ENCODE measurements at regions not wholly inside any gene's neighbourhood (a gene's known extent, or its start where the extent isn't known, plus 50 kb on each side); places are given as distances from the start of the nearest gene placed in this dataset.
A peak's percentile ranks its signal among the peaks of the same experiment; 100 is the strongest.

DNA sequence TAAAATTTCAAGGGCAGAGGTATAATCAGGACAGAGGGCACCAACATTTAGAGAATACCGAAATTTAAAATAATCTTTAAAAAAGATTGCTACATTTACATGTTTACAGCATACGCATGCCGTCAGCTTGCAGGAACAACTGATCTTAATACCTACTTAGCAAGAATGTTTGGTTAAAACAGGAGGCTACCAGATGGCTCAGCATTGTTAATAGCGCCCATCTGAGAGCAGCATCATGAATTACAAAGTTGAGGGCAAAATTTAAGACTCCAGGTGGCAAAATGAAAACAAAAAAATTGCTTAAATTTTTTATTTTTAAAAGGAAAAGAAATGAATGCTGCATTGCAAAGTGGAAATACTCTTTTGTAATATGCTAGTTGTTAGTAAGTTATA lies 241.3 kb downstream of the C4orf33 start:
- Histone ChIP-seq H3K9me3 (ENCODE audit: control insufficient read depth in 2 of 2, low read length in 2 of 2) (no peaks in the 10 kb centered on the region), H3K27ac (ENCODE audit: insufficient read depth, low read length, poor library complexity, severe bottlenecking) (no peak overlapping the region), H3K36me3 (ENCODE audit: control insufficient read depth, insufficient read depth, low read length) (no peaks in the 10 kb centered on the region), H3K27me3 (ENCODE audit: control insufficient read depth, insufficient read depth, low read length) (no peaks in the 10 kb centered on the region), H3K4me1 (ENCODE audit: control insufficient read depth, insufficient read depth, low read length, poor library complexity, severe bottlenecking) (no peaks in the 10 kb centered on the region), H3K4me3 (ENCODE audit: low read depth, low read length) (no peak overlapping the region)
- Mint-ChIP-seq H3K4me3 (no peak overlapping the region), H3K36me3 (no peaks in the 10 kb centered on the region), H3K27ac (no peak overlapping the region), H3K9me3 (peaks cover 0 to 4% (median 0%) of the 10 kb centered on the region in 7 donors), H3K4me1 (no peaks in the 10 kb centered on the region), H3K27me3 (no peaks in the 10 kb centered on the region)
- DNase-seq: no peak
- ATAC-seq (ENCODE audit: low read depth in 2 of 2): no peak

DNA sequence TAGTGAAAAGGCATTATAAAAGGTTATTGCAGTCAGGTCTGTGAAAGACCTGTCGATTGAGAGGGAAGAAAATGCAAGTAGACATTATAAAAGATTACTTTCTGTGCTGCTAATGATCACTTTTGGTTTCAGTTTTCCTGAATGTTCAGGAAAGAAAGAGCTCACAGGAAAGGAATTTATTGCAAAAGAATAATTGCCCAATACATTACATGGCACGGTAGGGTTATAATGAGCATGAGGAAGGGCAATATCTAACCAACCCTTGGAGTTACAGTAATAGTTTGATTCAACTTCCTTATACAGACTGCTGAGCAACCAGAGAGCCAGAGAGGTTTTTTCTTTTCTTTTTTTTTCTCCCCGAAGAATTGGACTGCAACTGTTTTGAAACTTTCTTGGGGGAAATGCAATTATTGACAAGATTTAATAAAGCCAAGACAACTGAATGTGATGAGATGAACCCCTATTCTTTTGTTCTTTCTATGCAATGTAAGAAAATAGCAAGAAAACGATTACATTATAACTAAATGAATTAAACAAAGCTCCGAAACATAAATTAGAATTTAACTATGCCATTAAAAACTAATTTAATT lies 247.0 kb downstream of the C4orf33 start:
- Histone ChIP-seq H3K36me3 (ENCODE audit: control insufficient read depth, insufficient read depth, low read length) (no peaks in the 10 kb centered on the region), H3K27me3 (ENCODE audit: control insufficient read depth, insufficient read depth, low read length) (no peaks in the 10 kb centered on the region), H3K4me3 (ENCODE audit: low read depth, low read length) (no peak overlapping the region), H3K27ac (ENCODE audit: insufficient read depth, low read length, poor library complexity, severe bottlenecking) (no peak overlapping the region), H3K9me3 (ENCODE audit: control insufficient read depth in 2 of 2, low read length in 2 of 2) (no peaks in the 10 kb centered on the region), H3K4me1 (ENCODE audit: control insufficient read depth, insufficient read depth, low read length, poor library complexity, severe bottlenecking) (no peaks in the 10 kb centered on the region)
- Mint-ChIP-seq H3K4me1 (no peaks in the 10 kb centered on the region), H3K9me3 (peaks cover 0 to 4% (median 0%) of the 10 kb centered on the region in 7 donors), H3K27me3 (peaks cover 4% of the 10 kb centered on the region), H3K4me3 (no peak overlapping the region), H3K36me3 (no peaks in the 10 kb centered on the region), H3K27ac (no peak overlapping the region)
- DNase-seq: no peak
- no peak for ATAC-seq (ENCODE audit: low read depth in 2 of 2)

DNA sequence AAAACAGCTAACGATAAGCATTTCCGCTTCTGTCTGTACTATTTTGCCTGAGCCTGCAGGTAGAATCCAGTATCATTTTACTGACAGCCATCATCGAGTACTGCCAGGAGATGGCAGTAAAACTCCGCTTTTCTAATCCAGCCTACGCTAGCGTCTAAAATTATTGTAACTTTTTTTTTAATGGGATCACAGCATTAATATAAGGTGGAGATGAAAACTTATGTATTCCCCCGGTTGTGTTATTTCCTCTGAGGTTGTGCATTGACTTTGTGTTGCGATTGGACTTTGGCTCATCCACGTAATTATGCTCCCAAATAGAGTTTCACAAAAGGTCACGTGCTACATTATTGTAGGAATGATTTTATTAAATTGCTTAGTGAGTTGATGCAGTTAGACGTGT lies 248.1 kb downstream of the C4orf33 start:
- peaks cover 4% of the 10 kb centered on the region for H3K27me3 Mint-ChIP-seq

DNA sequence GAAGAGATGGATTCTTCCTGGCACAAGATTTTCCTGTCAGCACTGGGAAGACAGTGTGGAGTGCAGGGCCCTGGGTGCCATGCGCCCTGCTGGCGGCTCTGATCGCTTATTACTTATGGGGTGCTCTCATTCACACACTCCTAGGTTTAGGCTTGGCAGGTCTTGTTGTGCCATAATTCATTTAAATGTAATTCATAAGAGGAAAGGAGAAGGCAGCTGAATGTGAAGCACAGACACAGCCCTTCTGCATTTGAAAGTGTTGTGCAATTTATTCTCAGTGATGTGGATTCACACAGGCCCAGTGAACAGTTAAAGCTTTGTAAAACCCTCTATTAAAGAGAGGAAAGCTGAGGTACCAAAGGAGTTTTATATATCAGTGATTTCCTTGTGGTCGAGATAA lies 249.7 kb downstream of the C4orf33 start:
- peaks cover 4% of the 10 kb centered on the region for H3K27me3 Mint-ChIP-seq
- ATAC-seq (ENCODE audit: low read depth in 2 of 2): no peak
- Histone ChIP-seq H3K4me1 (ENCODE audit: control insufficient read depth, insufficient read depth, low read length, poor library complexity, severe bottlenecking) (no peaks in the 10 kb centered on the region), H3K9me3 (ENCODE audit: control insufficient read depth in 2 of 2, low read length in 2 of 2) (no peaks in the 10 kb centered on the region), H3K36me3 (ENCODE audit: control insufficient read depth, insufficient read depth, low read length) (no peaks in the 10 kb centered on the region), H3K27me3 (ENCODE audit: control insufficient read depth, insufficient read depth, low read length) (no peaks in the 10 kb centered on the region), H3K27ac (ENCODE audit: insufficient read depth, low read length, poor library complexity, severe bottlenecking) (no peak overlapping the region), H3K4me3 (ENCODE audit: low read depth, low read length) (no peak overlapping the region)
- no peaks in the 10 kb centered on the region for H3K9me3 Mint-ChIP-seq
- no peak overlapping the region for H3K27ac Mint-ChIP-seq
- no peak for DNase-seq
- no peak overlapping the region for H3K4me3 Mint-ChIP-seq
- no peaks in the 10 kb centered on the region for H3K4me1 Mint-ChIP-seq
- no peaks in the 10 kb centered on the region for H3K36me3 Mint-ChIP-seq

More for the DNA sequence above, 248.1 kb downstream of the C4orf33 start:
- no peak overlapping the region for H3K27ac ChIP-seq (ENCODE audit: insufficient read depth, low read length, poor library complexity, severe bottlenecking)
- no peak overlapping the region for H3K4me3 ChIP-seq (ENCODE audit: low read depth, low read length)
- DNase-seq (peak in 1 of 3 donors; percentile 22), ATAC-seq (ENCODE audit: low read depth in 2 of 2) (no peak)
- no peaks in the 10 kb centered on the region for H3K27me3 ChIP-seq (ENCODE audit: control insufficient read depth, insufficient read depth, low read length)
- H3K27ac Mint-ChIP-seq: no peak overlapping the region
- no peaks in the 10 kb centered on the region for H3K36me3 ChIP-seq (ENCODE audit: control insufficient read depth, insufficient read depth, low read length)
- H3K4me1 Mint-ChIP-seq: no peaks in the 10 kb centered on the region
- H3K4me3 Mint-ChIP-seq: no peak overlapping the region
- no peaks in the 10 kb centered on the region for H3K9me3 Mint-ChIP-seq
- H3K4me1 ChIP-seq (ENCODE audit: control insufficient read depth, insufficient read depth, low read length, poor library complexity, severe bottlenecking): no peaks in the 10 kb centered on the region
- H3K9me3 ChIP-seq (ENCODE audit: control insufficient read depth in 2 of 2, low read length in 2 of 2): no peaks in the 10 kb centered on the region
- no peaks in the 10 kb centered on the region for H3K36me3 Mint-ChIP-seq

DNA sequence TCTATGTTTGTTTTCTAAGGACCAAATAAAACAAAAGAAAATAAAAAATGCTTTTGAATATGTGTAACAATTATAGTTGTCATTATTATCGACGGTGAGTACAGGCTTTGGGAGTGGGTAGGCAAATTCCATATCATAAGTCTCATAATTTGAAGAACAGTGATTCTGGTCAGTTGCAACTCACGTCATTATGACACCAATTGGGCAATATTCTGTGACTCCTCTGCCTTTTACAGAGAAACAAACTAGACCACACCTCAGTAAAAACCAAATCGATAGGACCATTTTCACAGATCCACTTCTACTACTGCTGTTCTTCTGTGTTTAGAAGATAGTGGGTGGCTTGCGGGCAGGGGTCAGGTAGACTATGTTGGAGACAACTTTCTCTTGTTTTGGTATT lies 250.1 kb downstream of the C4orf33 start:
- H3K27me3 ChIP-seq (ENCODE audit: control insufficient read depth, insufficient read depth, low read length): no peaks in the 10 kb centered on the region
- ATAC-seq (ENCODE audit: low read depth in 2 of 2): no peak
- Mint-ChIP-seq H3K4me3 (no peak overlapping the region), H3K27me3 (peaks cover 4% of the 10 kb centered on the region), H3K9me3 (no peaks in the 10 kb centered on the region), H3K27ac (no peak overlapping the region), H3K36me3 (no peaks in the 10 kb centered on the region), H3K4me1 (no peaks in the 10 kb centered on the region)
- DNase-seq: no peak
- H3K36me3 ChIP-seq (ENCODE audit: control insufficient read depth, insufficient read depth, low read length): no peaks in the 10 kb centered on the region
- H3K9me3 ChIP-seq (ENCODE audit: control insufficient read depth in 2 of 2, low read length in 2 of 2): no peaks in the 10 kb centered on the region
- no peak overlapping the region for H3K27ac ChIP-seq (ENCODE audit: insufficient read depth, low read length, poor library complexity, severe bottlenecking)
- no peak overlapping the region for H3K4me3 ChIP-seq (ENCODE audit: low read depth, low read length)
- H3K4me1 ChIP-seq (ENCODE audit: control insufficient read depth, insufficient read depth, low read length, poor library complexity, severe bottlenecking): no peaks in the 10 kb centered on the region

DNA sequence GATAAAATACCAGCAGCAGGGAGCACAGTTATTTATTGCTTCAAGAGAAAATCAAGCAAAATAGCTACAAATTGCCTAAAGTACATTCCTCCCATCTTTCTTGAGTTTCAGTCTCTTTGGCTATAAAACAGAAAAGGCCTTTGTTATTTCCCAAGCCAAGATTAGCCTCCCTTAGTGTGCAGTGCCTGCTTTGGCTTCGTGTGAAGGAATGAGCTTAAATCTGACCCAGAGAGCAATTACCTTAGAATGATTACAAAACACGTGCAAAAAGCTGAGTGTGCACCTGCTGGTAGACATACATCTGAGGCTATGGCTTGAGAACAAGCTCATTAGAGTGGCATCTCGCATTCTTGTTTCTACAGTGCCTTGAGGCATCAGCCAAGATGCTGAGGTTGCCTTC lies 250.8 kb downstream of the C4orf33 start:
- Histone ChIP-seq H3K27ac (ENCODE audit: insufficient read depth, low read length, poor library complexity, severe bottlenecking) (no peak overlapping the region), H3K36me3 (ENCODE audit: control insufficient read depth, insufficient read depth, low read length) (no peaks in the 10 kb centered on the region), H3K9me3 (ENCODE audit: control insufficient read depth in 2 of 2, low read length in 2 of 2) (no peaks in the 10 kb centered on the region), H3K4me1 (ENCODE audit: control insufficient read depth, insufficient read depth, low read length, poor library complexity, severe bottlenecking) (no peaks in the 10 kb centered on the region), H3K27me3 (ENCODE audit: control insufficient read depth, insufficient read depth, low read length) (no peaks in the 10 kb centered on the region), H3K4me3 (ENCODE audit: low read depth, low read length) (no peak overlapping the region)
- Mint-ChIP-seq H3K36me3 (no peaks in the 10 kb centered on the region), H3K27me3 (peaks cover 4% of the 10 kb centered on the region), H3K9me3 (no peaks in the 10 kb centered on the region), H3K27ac (no peak overlapping the region), H3K4me3 (no peak overlapping the region), H3K4me1 (no peaks in the 10 kb centered on the region)
- ATAC-seq (ENCODE audit: low read depth in 2 of 2) (no peak), DNase-seq (no peak)

DNA sequence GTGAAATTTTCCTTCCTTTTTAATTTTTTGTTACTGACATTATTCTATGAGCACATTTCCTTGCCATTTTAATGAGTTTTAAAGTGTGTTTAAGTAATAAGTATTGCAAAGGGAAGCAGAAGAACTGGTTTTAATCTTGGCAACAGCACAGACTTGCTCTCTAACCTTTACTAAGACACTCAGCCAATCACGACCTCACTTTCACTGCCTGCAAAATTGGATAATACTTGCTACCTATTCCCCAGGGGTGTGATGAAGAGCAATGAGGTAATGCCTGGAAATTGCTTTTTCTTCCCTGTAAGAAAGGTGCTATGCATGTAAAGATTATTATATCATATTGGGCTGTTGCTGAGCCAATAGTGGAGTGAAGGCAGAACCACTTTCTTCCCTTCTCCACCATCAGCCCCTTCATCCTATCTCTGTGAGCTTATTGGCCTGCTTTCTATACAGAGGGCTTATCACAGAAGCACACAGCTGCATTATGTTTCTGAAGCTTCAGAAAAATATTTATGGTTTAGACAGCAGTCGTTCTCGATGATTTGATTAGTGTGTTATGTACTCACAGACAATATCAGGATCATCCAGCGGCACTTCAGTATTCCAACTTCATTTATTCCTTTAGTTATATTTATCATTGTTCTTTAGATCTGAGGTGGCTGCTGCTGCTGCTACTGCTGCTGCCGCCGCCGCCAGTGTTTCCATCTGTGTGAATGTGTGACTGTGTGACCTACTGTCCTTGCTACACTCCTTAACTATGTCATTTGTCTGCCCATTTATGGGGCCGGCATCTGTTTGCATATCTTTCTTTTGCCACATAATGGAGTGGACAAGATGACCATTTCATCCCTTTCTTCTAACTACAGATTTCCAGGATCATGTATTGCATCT lies 255.1 kb downstream of the C4orf33 start:
- Mint-ChIP-seq H3K9me3 (peaks cover 0 to 1% (median 0%) of the 10 kb centered on the region in 7 donors), H3K4me1 (no peaks in the 10 kb centered on the region), H3K36me3 (no peaks in the 10 kb centered on the region), H3K27me3 (peaks cover 12% of the 10 kb centered on the region), H3K27ac (no peak overlapping the region), H3K4me3 (no peak overlapping the region)
- Histone ChIP-seq H3K4me3 (ENCODE audit: low read depth, low read length) (no peak overlapping the region), H3K27ac (ENCODE audit: insufficient read depth, low read length, poor library complexity, severe bottlenecking) (no peak overlapping the region), H3K4me1 (ENCODE audit: control insufficient read depth, insufficient read depth, low read length, poor library complexity, severe bottlenecking) (no peaks in the 10 kb centered on the region), H3K9me3 (ENCODE audit: control insufficient read depth in 2 of 2, low read length in 2 of 2) (no peaks in the 10 kb centered on the region), H3K36me3 (ENCODE audit: control insufficient read depth, insufficient read depth, low read length) (no peaks in the 10 kb centered on the region), H3K27me3 (ENCODE audit: control insufficient read depth, insufficient read depth, low read length) (no peaks in the 10 kb centered on the region)
- ATAC-seq (ENCODE audit: low read depth in 2 of 2) (no peak), DNase-seq (no peak)

DNA sequence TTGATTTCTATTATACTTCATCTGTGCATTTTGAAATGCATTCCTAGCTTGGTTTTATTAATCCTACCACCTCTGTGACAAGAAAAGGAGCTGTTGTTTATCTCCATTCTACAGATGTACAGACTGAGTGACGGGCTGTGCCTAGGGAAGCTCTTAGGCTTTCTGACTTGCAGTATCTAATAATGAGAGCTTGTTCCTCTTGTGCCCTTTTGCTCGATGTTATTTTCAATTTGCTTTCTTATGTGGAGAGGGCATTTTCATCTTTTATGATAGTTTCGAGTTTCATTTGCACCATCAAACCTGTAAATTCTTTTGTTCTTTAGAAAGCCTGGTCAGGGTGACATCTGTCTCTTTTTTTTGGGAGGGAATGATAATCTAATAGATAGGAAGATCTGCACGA lies 256.5 kb downstream of the C4orf33 start:
- Mint-ChIP-seq H3K4me1 (no peaks in the 10 kb centered on the region), H3K27me3 (peaks cover 9% of the 10 kb centered on the region), H3K27ac (no peak overlapping the region), H3K9me3 (peaks cover 0 to 1% (median 0%) of the 10 kb centered on the region in 7 donors), H3K36me3 (no peaks in the 10 kb centered on the region), H3K4me3 (no peak overlapping the region)
- ATAC-seq (ENCODE audit: low read depth in 2 of 2) (no peak), DNase-seq (no peak)
- Histone ChIP-seq H3K27me3 (ENCODE audit: control insufficient read depth, insufficient read depth, low read length) (no peaks in the 10 kb centered on the region), H3K4me3 (ENCODE audit: low read depth, low read length) (no peak overlapping the region), H3K9me3 (ENCODE audit: control insufficient read depth in 2 of 2, low read length in 2 of 2) (no peaks in the 10 kb centered on the region), H3K36me3 (ENCODE audit: control insufficient read depth, insufficient read depth, low read length) (no peaks in the 10 kb centered on the region), H3K27ac (ENCODE audit: insufficient read depth, low read length, poor library complexity, severe bottlenecking) (no peak overlapping the region), H3K4me1 (ENCODE audit: control insufficient read depth, insufficient read depth, low read length, poor library complexity, severe bottlenecking) (no peaks in the 10 kb centered on the region)

Data from CD4-positive, CD25-positive, alpha-beta regulatory T cell (primary cell).